ENCODE measurements at regions not wholly inside any gene's neighbourhood (a gene's known extent, or its start where the extent isn't known, plus 50 kb on each side); places are given as distances from the start of the nearest gene placed in this dataset.
A peak's percentile ranks its signal among the peaks of the same experiment; 100 is the strongest.
"Not testable (repeated sequence)": the region's sequence is repeated elsewhere in the genome, so short reads cannot be mapped to it uniquely, and the experiment has no call there.

GRCh38 chr14:66025779-66026178 is 460.4 kb upstream of the CCDC196 start:
- no peak for DNase-seq

GRCh38 chr14:66031981-66032380 is 454.2 kb upstream of the CCDC196 start:
- DNase-seq = not testable (repeated sequence)

GRCh38 chr14:66032800-66033199 is 453.4 kb upstream of the CCDC196 start:
- no peak for DNase-seq

GRCh38 chr14:66036547-66036946 is 449.6 kb upstream of the CCDC196 start:
- no peak for DNase-seq

- DNase-seq = no peak
Observed at GRCh38 chr14:66037361-66037760, 448.8 kb upstream of the CCDC196 start.

- DNase-seq = no peak
Observed at GRCh38 chr14:66038212-66038611, 448.0 kb upstream of the CCDC196 start.

- DNase-seq = no peak
Observed at GRCh38 chr14:66038618-66039017, 447.6 kb upstream of the CCDC196 start.

GRCh38 chr14:66039495-66039894 is 446.7 kb upstream of the CCDC196 start:
- no peak for DNase-seq

GRCh38 chr14:66041582-66041981 is 444.6 kb upstream of the CCDC196 start:
- DNase-seq = no peak

GRCh38 chr14:66043921-66044320 is 442.2 kb upstream of the CCDC196 start:
- no peak for DNase-seq

GRCh38 chr14:66045572-66046021 is 440.6 kb upstream of the CCDC196 start:
- DNase-seq = no peak

- DNase-seq = no peak
Observed at GRCh38 chr14:66046035-66046434, 440.1 kb upstream of the CCDC196 start.

- no peak for DNase-seq
Observed at GRCh38 chr14:66046591-66046990, 439.6 kb upstream of the CCDC196 start.

- no peak for DNase-seq
Observed at GRCh38 chr14:66056268-66056907, 429.8 kb upstream of the CCDC196 start.

GRCh38 chr14:66056926-66057552 is 429.1 kb upstream of the CCDC196 start:
- DNase-seq = no peak

GRCh38 chr14:66065188-66065587 is 421.0 kb upstream of the CCDC196 start:
- DNase-seq = no peak

- DNase-seq = no peak
Observed at GRCh38 chr14:66066981-66067776, 419.0 kb upstream of the CCDC196 start.

- DNase-seq = no peak
Observed at GRCh38 chr14:66069036-66069435, 417.1 kb upstream of the CCDC196 start.

GRCh38 chr14:66069830-66070541 is 416.2 kb upstream of the CCDC196 start:
- DNase-seq = no peak

GRCh38 chr14:66070542-66071319 is 415.4 kb upstream of the CCDC196 start:
- peak; percentile 50 for DNase-seq

- DNase-seq = no peak
Observed at GRCh38 chr14:66072190-66073084, 413.7 kb upstream of the CCDC196 start.
